Putamen (tissue), 1 donor: ENCODE measurements at regions not wholly inside any gene's neighbourhood (a gene's known extent, or its start where the extent isn't known, plus 50 kb on each side); places are given as distances from the start of the nearest gene placed in this dataset.

Source experiments
- DNase-seq: peaks from one replicate; pipeline ENCODE4 v3.0.0-alpha.2; 2016; ENCODE audit warnings: low spot score

DNA sequence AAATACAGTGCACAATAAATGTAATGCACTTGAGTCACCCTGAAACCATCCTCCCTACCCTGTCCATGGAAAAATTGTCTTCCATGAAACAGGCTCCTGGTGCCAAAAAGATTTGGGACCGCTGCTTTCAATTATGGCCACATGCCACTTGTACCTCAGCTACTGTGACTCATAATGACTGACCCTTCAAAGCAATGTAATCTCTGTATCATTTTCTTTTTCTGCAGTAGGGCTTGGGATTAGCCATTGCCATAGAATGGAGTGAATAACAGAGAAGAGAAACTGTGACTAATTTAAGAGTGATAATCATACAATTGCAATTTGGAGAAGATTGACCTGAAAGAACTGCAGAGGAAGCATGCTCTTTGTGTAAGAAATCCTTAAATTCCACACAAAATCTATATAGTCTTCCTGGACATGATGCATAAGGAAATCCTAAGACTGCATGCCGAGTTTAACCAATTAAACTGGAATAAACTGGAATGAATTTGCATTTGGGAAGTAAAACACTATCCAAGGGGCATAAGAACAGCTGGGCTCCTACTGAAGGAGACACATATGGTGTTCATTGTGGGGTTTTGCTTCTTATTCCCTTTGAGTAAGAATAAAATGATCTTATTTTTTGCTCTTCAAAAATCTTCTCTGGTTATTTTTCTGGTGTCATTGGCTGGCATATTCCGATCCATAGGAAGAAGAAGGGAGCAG lies 59.5 kb upstream of the SLC7A1 start:
- DNase-seq, result no peak

GRCh38 chr13:29654384-29654783 lies 58.9 kb upstream of the SLC7A1 start:
- no peak for DNase-seq

DNA sequence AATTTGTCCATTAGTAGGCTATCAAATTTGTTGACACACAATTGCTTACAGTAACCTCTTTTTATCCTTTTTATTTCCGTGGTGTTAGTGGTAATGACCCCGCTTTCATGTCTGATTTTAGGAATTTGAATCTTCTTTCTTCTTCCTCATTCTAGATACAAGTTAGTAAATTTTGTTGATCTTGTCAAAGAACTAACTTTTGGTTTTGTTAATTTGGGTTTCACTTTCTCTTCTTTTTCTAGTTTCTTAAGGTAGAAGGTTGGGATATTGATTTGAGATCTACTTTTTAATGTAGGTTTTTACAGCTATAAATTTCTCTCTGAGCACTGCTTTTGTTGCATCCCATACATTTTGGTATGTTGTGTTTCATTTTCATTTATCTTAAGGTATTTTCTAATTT lies 53.3 kb upstream of the SLC7A1 start:
- DNase-seq, result no peak
